OCI-LY1 (cell line): ENCODE measurements at regions not wholly inside any gene's neighbourhood (a gene's known extent, or its start where the extent isn't known, plus 50 kb on each side); places are given as distances from the start of the nearest gene placed in this dataset.

Source experiments
- CTCF ChIP-seq: fragments of 200-600 bp; sonication (generic), shearing (Covaris generic); IDR thresholded peaks from 2 replicates; pipeline ENCODE4 v1.5.1; 2017; ENCODE audit warnings: mild to moderate bottlenecking, antibody characterized with exemption, low read length, moderate library complexity, mixed read lengths
- EZH2 ChIP-seq: fragments of 200-600 bp; sonication (generic), shearing (Covaris generic); IDR thresholded peaks from 2 replicates; pipeline ENCODE4 v1.8.0; 2017; ENCODE audit warnings: borderline replicate concordance, mixed run types, mild to moderate bottlenecking, antibody characterized with exemption, low read length, moderate library complexity, mixed read lengths

- no peak for TF ChIP-seq EZH2
- no peak for TF ChIP-seq CTCF
Observed at GRCh38 chr14:29459531-29459930, 468.1 kb downstream of the PRKD1 start.
